Astrocyte (in vitro differentiated cells and primary cell): ENCODE measurements at regions not wholly inside any gene's neighbourhood (a gene's known extent, or its start where the extent isn't known, plus 50 kb on each side); places are given as distances from the start of the nearest gene placed in this dataset.

Experiments used
- CTCF ChIP-seq: IDR thresholded peaks from 2 replicates; pipeline ENCODE4 v1.5.1; 2011; ENCODE audit warnings: low read depth, mild to moderate bottlenecking, inconsistent platforms, low read length, moderate library complexity; ENCODE audit not compliant: insufficient read depth
- EZH2 ChIP-seq: IDR thresholded peaks from 2 replicates; pipeline ENCODE4 v1.6.1; 2012; ENCODE audit warnings: mild to moderate bottlenecking, low read length, inconsistent platforms; ENCODE audit not compliant: insufficient read depth

GRCh38 chr4:136551753-136552152 lies 980.5 kb downstream of the PCDH18 start:
- TF ChIP-seq EZH2 (no peak), CTCF (no peak)
